Ishikawa (cell line): ENCODE measurements at regions not wholly inside any gene's neighbourhood (a gene's known extent, or its start where the extent isn't known, plus 50 kb on each side); places are given as distances from the start of the nearest gene placed in this dataset.

Experiments used
- CEBPB ChIP-seq: IDR thresholded peaks from 2 replicates; pipeline ENCODE4 v1.6.1; 2012
- CREB1 ChIP-seq: IDR thresholded peaks from 2 replicates; pipeline ENCODE4 v1.6.1; 2012; ENCODE audit warnings: low read depth
- EGR1 ChIP-seq: IDR thresholded peaks from 2 replicates; pipeline ENCODE4 v1.6.1; 2012
- EP300 ChIP-seq: IDR thresholded peaks from 2 replicates; pipeline ENCODE4 v1.6.1; 2012; ENCODE audit warnings: borderline replicate concordance
- FOXM1 ChIP-seq: IDR thresholded peaks from 2 replicates; pipeline ENCODE4 v1.6.1; 2012; ENCODE audit warnings: low read depth, borderline replicate concordance
- MAX ChIP-seq: IDR thresholded peaks from 2 replicates; pipeline ENCODE4 v1.6.1; 2012
- NFIC ChIP-seq: IDR thresholded peaks from 2 replicates; pipeline ENCODE4 v1.6.1; 2012
- RAD21 ChIP-seq: IDR thresholded peaks from 2 replicates; pipeline ENCODE4 v1.6.1; 2012; ENCODE audit warnings: low read depth
- REST ChIP-seq: IDR thresholded peaks from 2 replicates; pipeline ENCODE4 v1.6.1; 2012; ENCODE audit warnings: low read depth, mild to moderate bottlenecking
- TAF1 ChIP-seq: IDR thresholded peaks from 2 replicates; pipeline ENCODE4 v1.6.1; 2012; ENCODE audit warnings: low read depth, mild to moderate bottlenecking
- TCF12 ChIP-seq: IDR thresholded peaks from 2 replicates; pipeline ENCODE4 v1.6.1; 2012; ENCODE audit warnings: low read depth
- TEAD4 ChIP-seq: IDR thresholded peaks from 2 replicates; pipeline ENCODE4 v1.6.1; 2012
- USF1 ChIP-seq: IDR thresholded peaks from 2 replicates; pipeline ENCODE4 v1.6.1; 2012
- YY1 ChIP-seq: IDR thresholded peaks from 2 replicates; pipeline ENCODE4 v1.6.1; 2012; ENCODE audit warnings: low read depth
- ZBTB7A ChIP-seq: IDR thresholded peaks from 2 replicates; pipeline ENCODE4 v1.6.1; 2012; ENCODE audit warnings: low read depth

GRCh38 chr5:38094889-38095288, 163.5 kb upstream of the EGFLAM start:
- no peak for TF ChIP-seq TCF12
- no peak for TF ChIP-seq ZBTB7A
- TF ChIP-seq RAD21: no peak
- no peak for TF ChIP-seq CREB1
- no peak for TF ChIP-seq TAF1
- TF ChIP-seq USF1: no peak
- TF ChIP-seq FOXM1: no peak
- no peak for TF ChIP-seq MAX
- no peak for TF ChIP-seq CEBPB
- TF ChIP-seq EP300: no peak

GRCh38 chr5:38093855-38094254, 164.5 kb upstream of the EGFLAM start:
- no peak for TF ChIP-seq YY1
- TF ChIP-seq USF1: no peak
- no peak for TF ChIP-seq MAX
- TF ChIP-seq EP300: no peak
- TF ChIP-seq REST: no peak
- no peak for TF ChIP-seq NFIC
- no peak for TF ChIP-seq CREB1
- TF ChIP-seq RAD21: no peak
- no peak for TF ChIP-seq TAF1
- TF ChIP-seq CEBPB: no peak
- TF ChIP-seq FOXM1: no peak
- no peak for TF ChIP-seq TCF12
- no peak for TF ChIP-seq ZBTB7A
- TF ChIP-seq EGR1: no peak
- no peak for TF ChIP-seq TEAD4

- no peak for TF ChIP-seq ZBTB7A
- TF ChIP-seq MAX: no peak
- no peak for TF ChIP-seq TEAD4
- no peak for TF ChIP-seq RAD21
- no peak for TF ChIP-seq REST
- no peak for TF ChIP-seq TCF12
- TF ChIP-seq CREB1: no peak
- TF ChIP-seq CEBPB: no peak
These were observed 171.6 kb upstream of the EGFLAM start for GRCh38 chr5:38086777-38087176.

- no peak for TF ChIP-seq TAF1
- TF ChIP-seq TCF12: no peak
- no peak for TF ChIP-seq MAX
- no peak for TF ChIP-seq USF1
- TF ChIP-seq NFIC: no peak
- no peak for TF ChIP-seq EP300
- TF ChIP-seq CEBPB: no peak
- TF ChIP-seq YY1: no peak
- no peak for TF ChIP-seq RAD21
- no peak for TF ChIP-seq TEAD4
- TF ChIP-seq REST: no peak
These were observed 178.5 kb upstream of the EGFLAM start for GRCh38 chr5:38079620-38080402.
